ENCODE measurements at regions not wholly inside any gene's neighbourhood (a gene's known extent, or its start where the extent isn't known, plus 50 kb on each side); places are given as distances from the start of the nearest gene placed in this dataset.

- no peaks in the 10 kb centered on the region for H3K4me1 ChIP-seq (ENCODE audit: insufficient read depth, low read length)
- no peak overlapping the region for H3K27ac ChIP-seq (ENCODE audit: low read depth, low read length)
- TF ChIP-seq, protein P1, sequence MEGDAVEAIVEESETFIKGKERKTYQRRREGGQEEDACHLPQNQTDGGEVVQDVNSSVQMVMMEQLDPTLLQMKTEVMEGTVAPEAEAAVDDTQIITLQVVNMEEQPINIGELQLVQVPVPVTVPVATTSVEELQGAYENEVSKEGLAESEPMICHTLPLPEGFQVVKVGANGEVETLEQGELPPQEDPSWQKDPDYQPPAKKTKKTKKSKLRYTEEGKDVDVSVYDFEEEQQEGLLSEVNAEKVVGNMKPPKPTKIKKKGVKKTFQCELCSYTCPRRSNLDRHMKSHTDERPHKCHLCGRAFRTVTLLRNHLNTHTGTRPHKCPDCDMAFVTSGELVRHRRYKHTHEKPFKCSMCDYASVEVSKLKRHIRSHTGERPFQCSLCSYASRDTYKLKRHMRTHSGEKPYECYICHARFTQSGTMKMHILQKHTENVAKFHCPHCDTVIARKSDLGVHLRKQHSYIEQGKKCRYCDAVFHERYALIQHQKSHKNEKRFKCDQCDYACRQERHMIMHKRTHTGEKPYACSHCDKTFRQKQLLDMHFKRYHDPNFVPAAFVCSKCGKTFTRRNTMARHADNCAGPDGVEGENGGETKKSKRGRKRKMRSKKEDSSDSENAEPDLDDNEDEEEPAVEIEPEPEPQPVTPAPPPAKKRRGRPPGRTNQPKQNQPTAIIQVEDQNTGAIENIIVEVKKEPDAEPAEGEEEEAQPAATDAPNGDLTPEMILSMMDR (IDR thresholded peaks at IDR 0.05; ENCODE audit: extremely low read depth, low read depth, low read length) = no peak
- no peak overlapping the region for H3K4me2 ChIP-seq (ENCODE audit: insufficient read depth, low read length)
- H3K27me3 ChIP-seq (ENCODE audit: insufficient read depth, low read length) = no peaks in the 10 kb centered on the region
- H3K79me2 ChIP-seq (ENCODE audit: insufficient read depth, low read length) = no peaks in the 10 kb centered on the region
- H3K36me3 ChIP-seq (ENCODE audit: insufficient read depth, low read length) = no peaks in the 10 kb centered on the region
- H2AFZ ChIP-seq (ENCODE audit: low read length) = no peak overlapping the region
- no peak for DNase-seq (ENCODE audit: insufficient read length, low spot score, missing footprints)
- no peaks in the 10 kb centered on the region for H4K20me1 ChIP-seq (ENCODE audit: insufficient read depth, low read length)
- H3K9me3 ChIP-seq (ENCODE audit: low read depth, low read length) = no peaks in the 10 kb centered on the region
- H3K4me3 ChIP-seq (ENCODE audit: insufficient read depth, low read length) = no peak overlapping the region
These were observed 1156.4 kb upstream of the AGA start for GRCh38 chr4:178598672-178599071.

DNA sequence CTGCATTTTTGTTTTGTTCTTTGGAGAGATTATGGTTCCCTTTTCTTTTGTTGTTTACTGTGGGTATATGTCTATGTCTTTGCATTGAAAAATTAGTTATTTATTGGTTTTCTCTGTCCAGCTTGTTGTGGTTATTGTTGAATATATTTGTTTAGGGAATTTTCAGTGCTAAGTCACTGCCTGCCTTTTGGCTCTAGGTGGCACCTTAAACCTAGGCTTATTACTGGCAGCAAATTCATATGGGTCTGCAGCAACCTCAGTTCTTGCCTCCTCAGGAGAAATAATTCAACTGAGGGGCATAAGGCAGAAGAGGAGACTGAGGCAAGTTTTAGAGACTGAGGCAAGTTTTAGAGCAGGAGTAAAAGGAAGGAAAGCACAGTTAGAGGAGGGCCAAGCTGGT, 1157.3 kb upstream of the AGA start:
- no peaks in the 10 kb centered on the region for H4K20me1 ChIP-seq (ENCODE audit: insufficient read depth, low read length)
- no peak overlapping the region for H3K4me2 ChIP-seq (ENCODE audit: insufficient read depth, low read length)
- no peak overlapping the region for H3K27ac ChIP-seq (ENCODE audit: low read depth, low read length)
- no peaks in the 10 kb centered on the region for H3K27me3 ChIP-seq (ENCODE audit: insufficient read depth, low read length)
- H3K4me3 ChIP-seq (ENCODE audit: insufficient read depth, low read length) = no peak overlapping the region
- DNase-seq (ENCODE audit: insufficient read length, low spot score, missing footprints) = no peak
- no peaks in the 10 kb centered on the region for H3K36me3 ChIP-seq (ENCODE audit: insufficient read depth, low read length)
- H3K4me1 ChIP-seq (ENCODE audit: insufficient read depth, low read length) = no peaks in the 10 kb centered on the region
- TF ChIP-seq, protein P1 (IDR thresholded peaks at IDR 0.05; ENCODE audit: extremely low read depth, low read depth, low read length) = no peak
- H3K79me2 ChIP-seq (ENCODE audit: insufficient read depth, low read length) = no peaks in the 10 kb centered on the region
- H3K9me3 ChIP-seq (ENCODE audit: low read depth, low read length) = no peaks in the 10 kb centered on the region
- H2AFZ ChIP-seq (ENCODE audit: low read length) = no peak overlapping the region

GRCh38 chr4:178602833-178603232, 1160.6 kb upstream of the AGA start:
- no peaks in the 10 kb centered on the region for H3K4me1 ChIP-seq (ENCODE audit: insufficient read depth, low read length)
- TF ChIP-seq, protein P1 (IDR thresholded peaks at IDR 0.05; ENCODE audit: extremely low read depth, low read depth, low read length) = no peak
- no peak overlapping the region for H2AFZ ChIP-seq (ENCODE audit: low read length)
- DNase-seq (ENCODE audit: insufficient read length, low spot score, missing footprints) = no peak
- no peaks in the 10 kb centered on the region for H3K79me2 ChIP-seq (ENCODE audit: insufficient read depth, low read length)
- no peaks in the 10 kb centered on the region for H3K9me3 ChIP-seq (ENCODE audit: low read depth, low read length)
- H3K36me3 ChIP-seq (ENCODE audit: insufficient read depth, low read length) = no peaks in the 10 kb centered on the region
- H3K27me3 ChIP-seq (ENCODE audit: insufficient read depth, low read length) = no peaks in the 10 kb centered on the region
- no peak overlapping the region for H3K27ac ChIP-seq (ENCODE audit: low read depth, low read length)
- H3K4me3 ChIP-seq (ENCODE audit: insufficient read depth, low read length) = no peak overlapping the region
- H3K4me2 ChIP-seq (ENCODE audit: insufficient read depth, low read length) = no peak overlapping the region
- no peaks in the 10 kb centered on the region for H4K20me1 ChIP-seq (ENCODE audit: insufficient read depth, low read length)

DNA sequence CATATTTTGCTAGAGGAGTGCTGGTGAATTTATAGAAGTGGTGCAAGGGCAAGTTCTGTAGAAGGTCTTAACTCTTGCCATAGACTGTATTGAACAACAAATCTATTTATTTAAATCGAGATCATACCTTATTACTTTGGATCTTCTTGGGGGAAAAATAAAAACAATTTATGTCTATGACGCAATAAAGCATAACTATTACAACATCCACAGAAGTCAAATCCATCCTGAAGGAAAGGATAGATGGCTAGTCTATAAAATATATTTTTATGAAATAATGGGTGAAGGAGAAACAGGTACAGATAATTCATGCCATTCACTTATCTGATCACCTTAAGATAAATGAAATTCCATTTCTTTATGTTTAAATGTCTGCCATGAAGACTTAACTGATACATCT, 1168.8 kb upstream of the AGA start:
- no peaks in the 10 kb centered on the region for H3K36me3 ChIP-seq (ENCODE audit: insufficient read depth, low read length)
- H3K79me2 ChIP-seq (ENCODE audit: insufficient read depth, low read length) = no peaks in the 10 kb centered on the region
- H4K20me1 ChIP-seq (ENCODE audit: insufficient read depth, low read length) = no peaks in the 10 kb centered on the region
- TF ChIP-seq, protein P1 (IDR thresholded peaks at IDR 0.05; ENCODE audit: extremely low read depth, low read depth, low read length) = no peak
- H3K27ac ChIP-seq (ENCODE audit: low read depth, low read length) = no peak overlapping the region
- no peak overlapping the region for H3K4me2 ChIP-seq (ENCODE audit: insufficient read depth, low read length)
- no peaks in the 10 kb centered on the region for H3K4me1 ChIP-seq (ENCODE audit: insufficient read depth, low read length)
- H3K4me3 ChIP-seq (ENCODE audit: insufficient read depth, low read length) = no peak overlapping the region
- H3K27me3 ChIP-seq (ENCODE audit: insufficient read depth, low read length) = no peaks in the 10 kb centered on the region
- no peak overlapping the region for H2AFZ ChIP-seq (ENCODE audit: low read length)
- H3K9me3 ChIP-seq (ENCODE audit: low read depth, low read length) = peaks cover 2% of the 10 kb centered on the region
- no peak for DNase-seq (ENCODE audit: insufficient read length, low spot score, missing footprints)
